ENCODE measurements at regions not wholly inside any gene's neighbourhood (a gene's known extent, or its start where the extent isn't known, plus 50 kb on each side); places are given as distances from the start of the nearest gene placed in this dataset.

- DNase-seq (ENCODE audit: low read depth): no peak
Measured at GRCh38 chr10:9786101-9786500, 1231.6 kb upstream of the CELF2 start.

GRCh38 chr10:9786576-9786975 lies 1231.1 kb upstream of the CELF2 start:
- DNase-seq (ENCODE audit: low read depth): no peak

GRCh38 chr10:9789996-9790395 lies 1227.7 kb upstream of the CELF2 start:
- DNase-seq (ENCODE audit: low read depth): no peak

GRCh38 chr10:9792181-9792580 lies 1225.5 kb upstream of the CELF2 start:
- DNase-seq (ENCODE audit: low read depth): no peak

- no peak for DNase-seq (ENCODE audit: low read depth)
Measured at GRCh38 chr10:9796564-9796963, 1221.1 kb upstream of the CELF2 start.

GRCh38 chr10:9800011-9800410 lies 1217.7 kb upstream of the CELF2 start:
- no peak for DNase-seq (ENCODE audit: low read depth)

- no peak for DNase-seq (ENCODE audit: low read depth)
Measured at GRCh38 chr10:9800571-9800970, 1217.1 kb upstream of the CELF2 start.

- DNase-seq (ENCODE audit: low read depth): no peak
Measured at GRCh38 chr10:9807846-9808245, 1209.8 kb upstream of the CELF2 start.

- no peak for DNase-seq (ENCODE audit: low read depth)
Measured at GRCh38 chr10:9811601-9812000, 1206.1 kb upstream of the CELF2 start.

- DNase-seq (ENCODE audit: low read depth): no peak
Measured at GRCh38 chr10:9814285-9814864, 1203.3 kb upstream of the CELF2 start.

- no peak for DNase-seq (ENCODE audit: low read depth)
Measured at GRCh38 chr10:9819756-9820494, 1197.7 kb upstream of the CELF2 start.

GRCh38 chr10:9823268-9823930 lies 1194.3 kb upstream of the CELF2 start:
- DNase-seq (ENCODE audit: low read depth): no peak

- no peak for DNase-seq (ENCODE audit: low read depth)
Measured at GRCh38 chr10:9824631-9825071, 1193.0 kb upstream of the CELF2 start.

GRCh38 chr10:9825491-9826018 lies 1192.1 kb upstream of the CELF2 start:
- DNase-seq (ENCODE audit: low read depth): no peak

GRCh38 chr10:9828110-9828509 lies 1189.6 kb upstream of the CELF2 start:
- DNase-seq (ENCODE audit: low read depth): no peak

- no peak for DNase-seq (ENCODE audit: low read depth)
Measured at GRCh38 chr10:9833942-9834341, 1183.7 kb upstream of the CELF2 start.

- no peak for DNase-seq (ENCODE audit: low read depth)
Measured at GRCh38 chr10:9834434-9834833, 1183.2 kb upstream of the CELF2 start.

- DNase-seq (ENCODE audit: low read depth): no peak
Measured at GRCh38 chr10:9845075-9845474, 1172.6 kb upstream of the CELF2 start.

- no peak for DNase-seq (ENCODE audit: low read depth)
Measured at GRCh38 chr10:9848278-9848677, 1169.4 kb upstream of the CELF2 start.

- DNase-seq (ENCODE audit: low read depth): no peak
Measured at GRCh38 chr10:9848981-9849380, 1168.7 kb upstream of the CELF2 start.

GRCh38 chr10:9850415-9850814 lies 1167.3 kb upstream of the CELF2 start:
- DNase-seq (ENCODE audit: low read depth): no peak

- DNase-seq (ENCODE audit: low read depth): no peak
Measured at GRCh38 chr10:9851808-9852207, 1165.9 kb upstream of the CELF2 start.

Data from fibroblast of the conjunctiva (primary cell).